ENCODE measurements at regions not wholly inside any gene's neighbourhood (a gene's known extent, or its start where the extent isn't known, plus 50 kb on each side); places are given as distances from the start of the nearest gene placed in this dataset.

GRCh38 chr1:47519971-47520370 is 82.1 kb downstream of the FOXD2 start:
- Histone ChIP-seq H3K4me3 (no peak overlapping the region), H3K27ac (ENCODE audit: low read depth) (no peak overlapping the region), H3F3A (replicated peaks; ENCODE audit: low read depth) (no peaks in the 10 kb centered on the region), H3K27me3 (ENCODE audit: insufficient read depth) (0 out of 2 replicates have a peak, but pooled peaks cover 4% of the 10 kb centered on the region), H3K9me2 (ENCODE audit: insufficient read depth) (peaks cover 5% of the 10 kb centered on the region; the same call in 1 of the 2 replicates), H3K4me2 (no peak overlapping the region), H3K79me2 (replicated peaks; ENCODE audit: insufficient read depth) (no peaks in the 10 kb centered on the region), H2AFZ (no peak overlapping the region), H3K36me3 (ENCODE audit: insufficient read depth) (no peaks in the 10 kb centered on the region), H4K20me1 (replicated peaks; ENCODE audit: insufficient read depth) (no peaks in the 10 kb centered on the region), H3K4me1 (ENCODE audit: insufficient read depth) (peaks cover 21% of the 10 kb centered on the region)
- no peaks in the 10 kb centered on the region; the same call in 2 of the 3 replicates for H3K9me3 Mint-ChIP-seq
- H3K36me3 Mint-ChIP-seq (ENCODE audit: low read depth) = no peaks in the 10 kb centered on the region
- no peak overlapping the region for H3K4me3 Mint-ChIP-seq
- H3K27ac Mint-ChIP-seq = no peak overlapping the region
- peaks cover 20% of the 10 kb centered on the region for H3K4me1 Mint-ChIP-seq
- ATAC-seq = no peak
- peaks cover 12% of the 10 kb centered on the region for H3K27me3 Mint-ChIP-seq (ENCODE audit: insufficient read depth, low read depth, poor library complexity)
- no peak for DNase-seq (ENCODE audit: low spot score)
- TF ChIP-seq CREB1 (CRISPR knock-in tag; IDR thresholded peaks at IDR 0.05; ENCODE audit: low read depth) (no peak), STAT1 (IDR thresholded peaks at IDR 0.05; ENCODE audit: unreplicated experiment) (no peak), ZNF114 (CRISPR knock-in tag; IDR thresholded peaks at IDR 0.05) (no peak), JUNB (IDR thresholded peaks at IDR 0.05; ENCODE audit: unreplicated experiment) (no peak), REST (IDR thresholded peaks at IDR 0.05; ENCODE audit: unreplicated experiment) (no peak), ZNF462 (CRISPR knock-in tag; IDR thresholded peaks at IDR 0.05) (no peak), ZNF331 (CRISPR knock-in tag; IDR thresholded peaks at IDR 0.05; ENCODE audit: low read depth) (no peak), EZH2 (IDR thresholded peaks at IDR 0.05; ENCODE audit: low read depth, unreplicated experiment) (no peak), POLR2AphosphoS5 (IDR thresholded peaks at IDR 0.05; ENCODE audit: low read depth) (no peak), CTCF (conservative IDR thresholded peaks at IDR 0.05; ENCODE audit: low read depth in 2 of 2) (no peak), EZH2phosphoT487 (IDR thresholded peaks at IDR 0.05; ENCODE audit: unreplicated experiment) (no peak)
